ENCODE measurements at regions not wholly inside any gene's neighbourhood (a gene's known extent, or its start where the extent isn't known, plus 50 kb on each side); places are given as distances from the start of the nearest gene placed in this dataset.

DNA sequence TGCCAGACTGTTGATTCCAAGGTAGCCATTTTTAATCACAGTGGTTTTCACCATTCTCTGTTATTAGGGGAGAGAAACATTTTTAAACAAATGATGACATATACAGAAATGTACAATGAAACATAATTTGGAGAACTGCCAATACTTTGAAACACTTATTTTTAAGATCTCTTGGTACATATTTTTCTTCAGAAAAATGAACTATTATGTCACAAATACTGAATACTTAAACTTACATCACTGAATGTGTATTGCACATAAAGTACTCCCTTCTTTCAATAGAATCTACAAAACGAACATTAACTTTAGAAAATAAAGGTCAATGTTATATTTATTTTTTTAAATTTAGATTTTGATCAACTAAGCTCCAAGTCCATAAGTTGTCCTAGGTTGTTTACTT, 71.7 kb upstream of the CPNE8 start:
- DNase-seq (ENCODE audit: low spot score) = no peak
- no peak for FAIRE-seq

- FAIRE-seq (no peak), DNase-seq (ENCODE audit: low spot score) (no peak)
Measured at GRCh38 chr12:38969706-38970105, 64.3 kb upstream of the CPNE8 start.

DNA sequence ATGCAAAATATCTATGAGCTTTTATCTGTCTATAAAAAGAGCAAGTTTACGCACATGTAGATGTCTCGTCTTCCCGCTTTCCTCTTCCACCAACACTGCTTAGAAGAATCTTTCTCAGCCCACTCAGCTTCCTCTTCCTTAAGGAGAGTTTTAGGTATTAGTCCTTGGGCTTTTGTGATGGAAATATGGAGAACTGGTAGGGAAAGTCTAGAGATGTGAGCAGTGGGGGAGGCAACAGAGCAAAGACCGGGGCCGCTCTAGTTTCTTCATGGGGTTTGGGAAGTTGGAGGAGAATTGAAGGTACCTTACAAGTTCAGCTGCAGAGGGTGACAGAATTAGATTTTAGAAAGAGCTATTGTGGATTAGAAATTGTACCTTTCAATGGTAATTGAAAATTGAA, 56.3 kb upstream of the CPNE8 start:
- no peak for DNase-seq (ENCODE audit: low spot score)
- no peak for FAIRE-seq

- no peak for FAIRE-seq
- no peak for DNase-seq (ENCODE audit: low spot score)
Measured at GRCh38 chr12:38961012-38961411, 55.6 kb upstream of the CPNE8 start.

GRCh38 chr12:38956337-38956736, 50.9 kb upstream of the CPNE8 start:
- no peak for FAIRE-seq
- no peak for DNase-seq (ENCODE audit: low spot score)
